GM21515 (cell line): ENCODE measurements at regions not wholly inside any gene's neighbourhood (a gene's known extent, or its start where the extent isn't known, plus 50 kb on each side); places are given as distances from the start of the nearest gene placed in this dataset.

Experiments used
- ATAC-seq: cut with Tn5 transposase; IDR thresholded peaks from one replicate; pipeline ENCODE4 v1.9.1; 2021; ENCODE audit not compliant: unreplicated experiment

GRCh38 chr13:56953965-56954364 lies 186.8 kb upstream of the PRR20A start:
- ATAC-seq: no peak

GRCh38 chr13:56975647-56976046 lies 165.1 kb upstream of the PRR20A start:
- no peak for ATAC-seq

- no peak for ATAC-seq
Measured at GRCh38 chr13:56980856-56981255, 159.9 kb upstream of the PRR20A start.

DNA sequence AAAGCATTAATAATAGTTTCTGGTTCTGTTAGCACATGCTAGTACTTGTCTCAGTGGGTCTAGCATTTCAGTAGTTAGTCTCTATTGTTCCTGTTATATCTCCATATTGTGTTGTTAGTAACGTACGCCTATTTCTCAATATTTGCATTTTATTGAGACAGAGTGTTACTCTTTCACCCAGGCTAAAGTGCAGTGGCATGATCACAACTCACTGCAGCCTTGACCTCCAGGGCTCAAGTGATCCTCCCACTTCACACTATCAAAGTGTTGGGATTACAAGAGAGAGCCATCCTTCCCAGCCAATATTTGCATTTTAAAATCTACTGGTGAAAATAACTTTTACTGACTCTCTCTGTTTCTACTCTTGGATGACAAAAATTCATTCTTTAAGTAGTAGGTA lies 154.6 kb upstream of the PRR20A start:
- ATAC-seq: no peak

DNA sequence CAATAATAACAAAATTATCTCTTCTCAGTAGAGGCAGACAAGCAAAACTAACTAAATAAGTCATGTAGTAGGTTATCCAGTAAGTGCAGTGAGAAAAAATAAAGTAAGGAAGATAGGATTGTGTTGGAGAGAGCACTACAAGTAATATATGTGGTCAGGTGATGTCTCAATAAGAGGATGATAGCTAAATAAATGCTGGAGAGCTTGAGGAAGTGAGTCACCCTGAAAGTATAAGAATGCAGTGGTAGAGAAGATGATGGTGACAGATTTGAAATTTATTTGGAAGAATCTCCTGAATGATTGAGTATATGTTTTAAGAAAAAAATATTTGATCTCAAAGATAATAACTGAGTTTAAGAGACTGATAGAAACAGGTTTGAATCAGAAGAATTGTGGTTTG lies 152.2 kb upstream of the PRR20A start:
- ATAC-seq: no peak

- ATAC-seq: no peak
Measured at GRCh38 chr13:57003682-57004081, 137.0 kb upstream of the PRR20A start.

DNA sequence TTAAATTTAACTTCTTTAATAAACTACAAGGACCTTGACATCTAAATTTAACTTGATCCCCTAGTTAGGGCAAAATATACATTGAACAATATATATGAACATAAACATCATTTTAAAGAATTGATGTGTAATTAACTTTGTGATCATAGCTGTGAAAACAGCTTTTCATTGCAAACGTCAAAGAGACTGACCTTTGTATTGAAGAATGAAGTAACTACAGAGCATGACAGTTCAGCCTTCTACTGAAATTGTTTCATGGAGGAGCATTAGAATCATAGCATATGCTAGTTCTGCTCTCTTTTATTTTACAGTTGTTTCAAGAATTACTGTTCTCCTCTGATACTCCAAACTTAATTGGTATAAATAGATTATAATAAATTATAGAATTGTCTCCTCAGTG lies 123.4 kb upstream of the PRR20A start:
- no peak for ATAC-seq

DNA sequence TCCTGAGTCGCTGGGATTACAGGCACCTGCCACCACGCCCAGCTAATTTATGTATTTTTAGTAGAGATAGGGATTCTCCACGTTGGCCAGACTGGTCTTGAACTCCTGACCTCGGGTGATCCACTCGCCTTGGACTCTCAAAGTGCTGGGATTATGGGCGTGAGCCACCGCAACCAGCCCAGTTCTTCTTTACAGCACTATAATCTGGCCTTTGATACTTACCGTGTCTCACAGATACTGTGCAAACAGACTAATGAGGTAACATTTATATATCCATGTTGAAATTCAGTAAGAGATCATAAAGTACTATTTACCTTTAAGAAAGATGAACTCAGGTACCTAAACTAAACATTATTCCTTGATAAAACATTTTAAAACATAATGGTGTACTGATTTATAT lies 121.8 kb upstream of the PRR20A start:
- no peak for ATAC-seq

GRCh38 chr13:57030671-57031070 lies 110.0 kb upstream of the PRR20A start:
- ATAC-seq: no peak

GRCh38 chr13:57036290-57036689 lies 104.4 kb upstream of the PRR20A start:
- no peak for ATAC-seq

GRCh38 chr13:57044910-57045309 lies 95.8 kb upstream of the PRR20A start:
- ATAC-seq: no peak

- ATAC-seq: no peak
Measured at GRCh38 chr13:57045826-57046546, 94.7 kb upstream of the PRR20A start.

- ATAC-seq: no peak
Measured at GRCh38 chr13:57056601-57057180, 84.0 kb upstream of the PRR20A start.

- ATAC-seq: no peak
Measured at GRCh38 chr13:57063007-57063406, 77.7 kb upstream of the PRR20A start.

DNA sequence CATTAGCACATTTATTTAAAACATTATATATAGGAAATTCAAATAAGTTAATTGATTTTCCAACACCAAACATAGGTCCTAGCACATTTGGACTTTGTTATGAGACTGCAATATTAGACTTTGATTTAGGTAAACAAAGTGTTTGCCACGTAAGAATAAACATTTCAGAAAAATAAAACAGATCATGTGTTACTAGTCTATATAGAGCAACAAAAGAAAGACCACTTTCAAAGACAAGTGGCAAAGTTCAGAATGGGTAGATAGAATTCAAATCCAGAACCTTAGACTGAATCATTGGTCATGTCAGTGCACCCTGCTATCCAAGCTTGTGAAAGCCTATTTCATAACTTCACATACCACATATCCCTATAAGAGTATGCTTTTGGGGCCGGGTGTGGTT lies 66.7 kb upstream of the PRR20A start:
- ATAC-seq: no peak

DNA sequence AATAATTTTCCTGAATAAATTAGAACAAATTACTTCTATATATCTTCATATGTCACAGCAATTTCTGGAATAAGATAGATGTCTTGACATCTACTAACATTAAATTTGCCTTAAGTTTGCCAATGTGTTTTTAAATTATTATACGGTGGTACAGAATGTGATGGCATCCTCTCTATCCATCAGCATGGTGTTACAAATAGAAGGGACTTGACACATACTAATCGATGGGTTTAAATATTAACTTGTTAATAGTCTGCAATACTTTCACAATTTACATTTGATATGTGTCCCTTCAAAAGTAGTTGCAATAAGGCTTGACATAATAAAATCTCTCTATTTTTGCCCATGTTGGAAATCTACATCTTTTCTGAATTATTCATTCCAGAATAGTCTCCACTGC lies 65.1 kb upstream of the PRR20A start:
- no peak for ATAC-seq

- ATAC-seq: no peak
Measured at GRCh38 chr13:57087006-57087405, 53.7 kb upstream of the PRR20A start.
